K562 (cell line): ENCODE measurements at regions not wholly inside any gene's neighbourhood (a gene's known extent, or its start where the extent isn't known, plus 50 kb on each side); places are given as distances from the start of the nearest gene placed in this dataset.

Source experiments
- ATAC-seq: fragments of 200-7000 bp; cut with Tn5 transposase; 3 replicates; pipeline ENCODE4 v1.9.1; 2020; ENCODE audit warnings: moderate library complexity
- BruUV-seq: library from RNA; stranded (reverse); fragments of 400-500 nt; replicated peaks from 2 replicates; lab custom pipeline; 2021; lab: Mats Ljungman, UMichigan
- CTCF ChIA-PET: fragments of 300-600 bp; formaldehyde crosslinking; extraction: SDS; loops from one replicate; lab custom pipeline; 2021; ENCODE audit warnings: low intra/inter-chr PET ratio; lab: Yijun Ruan, JAX
- POLR2A ChIA-PET: fragments of 300-600, 350-650 bp; sonication (Branson Sonifier 250); formaldehyde crosslinking; extraction: SDS; loops from one replicate; lab custom pipeline; 2021; ENCODE audit warnings: antibody characterized with exemption, inconsistent platforms; lab: Yijun Ruan, JAX
- DNase-seq, 4 experiments: peaks; one replicate each; pipeline versions ENCODE4 v3.0.0 to v3.0.0-alpha.2; 2011 to 2018; ENCODE audit warnings: low spot score in 3 of 4, mixed read lengths in 3 of 4; ENCODE audit errors: extremely low read depth in 1 of 4
- FAIRE-seq: peaks from 2 replicates; lab custom pipeline; 2011; peaks lifted over from hg19 to GRCh38; lab: Jason Lieb, UNC
- H2AFZ ChIP-seq: 2 replicates; pipeline ENCODE4 v1.6.0; 2011; ENCODE audit warnings: low read depth, low read length, control low read depth, inconsistent platforms
- H3K27ac ChIP-seq: fragments of 200-600 bp; 3 replicates; pipeline ENCODE4 v1.8.0; 2011; ENCODE audit warnings: low read depth, mild to moderate bottlenecking, control low read depth, inconsistent platforms, low read length, moderate library complexity, mixed read lengths; ENCODE audit errors: extremely low read depth
- H3K27me3 ChIP-seq, 2 experiments: fragments of 300-600 bp in 1 of 2; 2 replicates in 1 of 2; 3 replicates in 1 of 2; pipeline versions ENCODE4 v1.6.0 to v1.8.0; 2011; ENCODE audit warnings: inconsistent platforms in 2 of 2, low read length in 2 of 2, mild to moderate bottlenecking in 1 of 2, mixed read lengths in 1 of 2, moderate library complexity in 1 of 2; ENCODE audit not compliant: control insufficient read depth in 2 of 2, insufficient read depth in 2 of 2
- H3K36me3 ChIP-seq: fragments of 300-600 bp; 3 replicates; pipeline ENCODE4 v1.8.0; 2011; ENCODE audit warnings: mild to moderate bottlenecking, low read length, inconsistent platforms; ENCODE audit not compliant: control insufficient read depth, insufficient read depth
- H3K4me1 ChIP-seq, 2 experiments: fragments of 200-600 bp in 1 of 2; replicated peaks in 1 of 2; 2 replicates in 1 of 2; 3 replicates in 1 of 2; pipeline versions ENCODE4 v1.5.1 to v1.8.0; 2011; ENCODE audit warnings: inconsistent platforms in 2 of 2, low read length in 2 of 2, mild to moderate bottlenecking in 1 of 2, mixed read lengths in 1 of 2, moderate library complexity in 1 of 2; ENCODE audit not compliant: control insufficient read depth in 2 of 2, insufficient read depth in 2 of 2
- H3K4me2 ChIP-seq: 2 replicates; pipeline ENCODE4 v1.6.1; 2011; ENCODE audit warnings: low read length, control low read depth, inconsistent platforms, mixed read lengths; ENCODE audit not compliant: insufficient read depth
- H3K4me3 ChIP-seq: fragments of 200-600 bp; sonication (generic), shearing (Covaris generic); 2 replicates; pipeline ENCODE4 v1.5.1; 2016; ENCODE audit warnings: control low read depth, inconsistent platforms
- H3K79me2 ChIP-seq: fragments of 200-600 bp; 3 replicates; pipeline ENCODE4 v1.8.0; 2011; ENCODE audit warnings: low read length, inconsistent platforms; ENCODE audit not compliant: control insufficient read depth, insufficient read depth
- H3K9ac ChIP-seq, 2 experiments: 2 replicates each; pipeline versions ENCODE4 v1.6.0 to v1.6.1; 2011; ENCODE audit warnings: low read depth in 2 of 2, low read length in 2 of 2, control low read depth in 1 of 2, inconsistent platforms in 1 of 2, mild to moderate bottlenecking in 1 of 2, mixed read lengths in 1 of 2; ENCODE audit not compliant: insufficient read depth in 1 of 2
- H3K9me1 ChIP-seq: one replicate; pipeline ENCODE4 v1.6.0; 2011; ENCODE audit warnings: inconsistent platforms, mild to moderate bottlenecking, low read length, moderate library complexity; ENCODE audit not compliant: control insufficient read depth, insufficient read depth
- H3K9me3 ChIP-seq: replicated peaks from 2 replicates; pipeline ENCODE4 v1.5.1; 2011; ENCODE audit warnings: low read depth, low read length, inconsistent platforms; ENCODE audit not compliant: control insufficient read depth, insufficient read depth
- H4K20me1 ChIP-seq: replicated peaks from 2 replicates; pipeline ENCODE4 v1.6.1; 2011; ENCODE audit warnings: low read length, inconsistent platforms, mixed read lengths; ENCODE audit not compliant: control insufficient read depth, insufficient read depth
- ARID3A ChIP-seq: IDR thresholded peaks from 2 replicates; pipeline ENCODE4 v1.6.1; 2012; ENCODE audit warnings: low read depth, low read length, improper control_type of control experiment, borderline replicate concordance
- ESRRA ChIP-seq: fragments of 450-650 bp; IDR thresholded peaks from 2 replicates; pipeline ENCODE4 v1.6.1; 2014; ENCODE audit warnings: low read depth, mild to moderate bottlenecking, moderate library complexity, borderline replicate concordance
- HES1 ChIP-seq: fragments of 450-650 bp; IDR thresholded peaks from 2 replicates; pipeline ENCODE4 v1.6.1; 2016; ENCODE audit warnings: low read depth, mild to moderate bottlenecking, moderate library complexity
- HMGN3 ChIP-seq: IDR thresholded peaks from 2 replicates; pipeline ENCODE4 v1.6.1; 2011; ENCODE audit warnings: borderline replicate concordance, low read depth, mild to moderate bottlenecking, mixed read lengths, low read length; ENCODE audit not compliant: insufficient read length; ENCODE audit errors: extremely low read depth
- KLF13 ChIP-seq: fragments of 450-650 bp; IDR thresholded peaks from 2 replicates; pipeline ENCODE4 v1.6.1; 2016; ENCODE audit warnings: missing genetic modification characterization, low read depth, mild to moderate bottlenecking, missing compliant biosample characterization, moderate library complexity, borderline replicate concordance
- MAFK ChIP-seq: IDR thresholded peaks from 2 replicates; pipeline ENCODE4 v1.6.1; 2011; ENCODE audit warnings: low read length, improper control_type of control experiment
- MCM3 ChIP-seq: fragments of 450-650 bp; IDR thresholded peaks from 2 replicates; pipeline ENCODE4 v1.6.1; 2016
- MECOM ChIP-seq: fragments of 250-450 bp; sonication (Bioruptor Pico); IDR thresholded peaks from 2 replicates; pipeline ENCODE4 v1.8.0; 2022; ENCODE audit warnings: inconsistent platforms
- NCOA2 ChIP-seq, 2 experiments: fragments of 450-650 bp; IDR thresholded peaks; 2 replicates each; pipeline ENCODE4 v1.6.1; 2018; ENCODE audit warnings: mild to moderate bottlenecking in 2 of 2, moderate library complexity in 1 of 2; ENCODE audit not compliant: partially characterized antibody in 2 of 2
- NFIC ChIP-seq: fragments of 450-650 bp; IDR thresholded peaks from 2 replicates; pipeline ENCODE4 v1.6.1; 2017; ENCODE audit warnings: mild to moderate bottlenecking, inconsistent platforms
- PCBP2 ChIP-seq: fragments of 200-400 bp; formaldehyde crosslinking; IDR thresholded peaks from 2 replicates; pipeline ENCODE4 v1.6.1; 2018; ENCODE audit warnings: low read length, low read depth, mild to moderate bottlenecking, moderate library complexity; ENCODE audit not compliant: poor library complexity, severe bottlenecking
- SREBF1 ChIP-seq: fragments of 150-350 bp; IDR thresholded peaks from 2 replicates; pipeline ENCODE4 v1.6.1; 2014; ENCODE audit warnings: antibody characterized with exemption, low read depth, low read length, borderline replicate concordance
- SRSF7 ChIP-seq: fragments of 200-400 bp; formaldehyde crosslinking; optimal IDR thresholded peaks from 2 replicates; pipeline ENCODE3; 2017; ENCODE audit warnings: mild to moderate bottlenecking, low read depth, low read length
- ZBED1 ChIP-seq: IDR thresholded peaks from 2 replicates; pipeline ENCODE4 v1.6.1; 2014
- ZFP36 ChIP-seq: fragments of 150-350 bp; IDR thresholded peaks from 2 replicates; pipeline ENCODE4 v1.6.1; 2018; ENCODE audit warnings: low read length, low read depth; ENCODE audit not compliant: partially characterized antibody
- WGBS: fragments of 100-300 bp; shearing (Covaris generic); methylation state at CpG from one replicate; pipeline ENCODE4 v1.1.6; 2016; ENCODE audit warnings: low coverage, mixed read lengths; ENCODE audit not compliant: insufficient coverage; ENCODE audit errors: missing lambda C conversion rate; 5-methylcytosine and 5-hydroxymethylcytosine counted together
- in situ Hi-C: fragments of 300-500 bp; cut with MboI; formaldehyde crosslinking; loops from 4 replicates; pipeline ENCODE4 v1.15.0; 2018; ENCODE audit warnings: inconsistent platforms, mixed read lengths
- intact Hi-C: fragments of 100-400 bp; cut with micrococcal nuclease; formaldehyde crosslinking; loops from 2 replicates; pipeline ENCODE4 v1.14.2; 2022
- TF ChIP-seq, protein P1 (sequence below): fragments of 450-650 bp; formaldehyde crosslinking; IDR thresholded peaks from 2 replicates; pipeline ENCODE4 v1.4.0; 2020; ENCODE audit warnings: mild to moderate bottlenecking

- H2AFZ ChIP-seq, result no peak overlapping the region
- ATAC-seq (no peak), FAIRE-seq (no peak), DNase-seq (no peak)
- H3K4me3 ChIP-seq, result no peak overlapping the region
- no peaks in the 10 kb centered on the region for H4K20me1 ChIP-seq
- no peaks in the 10 kb centered on the region for H3K9me1 ChIP-seq
- no TSS peak for BruUV-seq
- H3K9ac ChIP-seq, result no peak overlapping the region
- ChIA-PET CTCF (no interaction called here), POLR2A (no interaction called here)
- WGBS, result 0% methylated on average over 2 of the region's 2 CpGs
- no peak for TF ChIP-seq HMGN3
- TF ChIP-seq MCM3, result no peak
- TF ChIP-seq, protein P1, sequence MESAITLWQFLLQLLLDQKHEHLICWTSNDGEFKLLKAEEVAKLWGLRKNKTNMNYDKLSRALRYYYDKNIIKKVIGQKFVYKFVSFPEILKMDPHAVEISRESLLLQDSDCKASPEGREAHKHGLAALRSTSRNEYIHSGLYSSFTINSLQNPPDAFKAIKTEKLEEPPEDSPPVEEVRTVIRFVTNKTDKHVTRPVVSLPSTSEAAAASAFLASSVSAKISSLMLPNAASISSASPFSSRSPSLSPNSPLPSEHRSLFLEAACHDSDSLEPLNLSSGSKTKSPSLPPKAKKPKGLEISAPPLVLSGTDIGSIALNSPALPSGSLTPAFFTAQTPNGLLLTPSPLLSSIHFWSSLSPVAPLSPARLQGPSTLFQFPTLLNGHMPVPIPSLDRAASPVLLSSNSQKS, result no peak
- TF ChIP-seq ZFP36, result no peak
- no peak for TF ChIP-seq PCBP2
- no peak for TF ChIP-seq SRSF7
- TF ChIP-seq MAFK, result no peak
- no peak for TF ChIP-seq SREBF1
- TF ChIP-seq NCOA2 (IDR thresholded peaks at IDR 0.05; ENCODE audit: partially characterized antibody in 2 of 2), result no peak
- no peak for TF ChIP-seq ARID3A
- no peak for TF ChIP-seq ESRRA
- no peak for TF ChIP-seq NFIC
- no peak for TF ChIP-seq HES1
- TF ChIP-seq ZBED1, result no peak
- no peak for TF ChIP-seq MECOM (CRISPR knock-in tag)
- no peak for TF ChIP-seq KLF13 (tag)
- H3K9me3 ChIP-seq, result no peaks in the 10 kb centered on the region; the same call in 1 of the 2 replicates
- H3K79me2 ChIP-seq, result no peaks in the 10 kb centered on the region
- in situ Hi-C loops (no loop called here), intact Hi-C loops (no loop called here)
- H3K4me2 ChIP-seq, result no peak overlapping the region
- no peak overlapping the region for H3K27ac ChIP-seq
- no peaks in the 10 kb centered on the region for H3K4me1 ChIP-seq
- no peaks in the 10 kb centered on the region for H3K36me3 ChIP-seq
- H3K27me3 ChIP-seq, result no peaks in the 10 kb centered on the region
Observed at GRCh38 chr1:187300081-187300480, 471.3 kb downstream of the PLA2G4A start.
